ENCODE measurements at regions not wholly inside any gene's neighbourhood (a gene's known extent, or its start where the extent isn't known, plus 50 kb on each side); places are given as distances from the start of the nearest gene placed in this dataset.

DNA sequence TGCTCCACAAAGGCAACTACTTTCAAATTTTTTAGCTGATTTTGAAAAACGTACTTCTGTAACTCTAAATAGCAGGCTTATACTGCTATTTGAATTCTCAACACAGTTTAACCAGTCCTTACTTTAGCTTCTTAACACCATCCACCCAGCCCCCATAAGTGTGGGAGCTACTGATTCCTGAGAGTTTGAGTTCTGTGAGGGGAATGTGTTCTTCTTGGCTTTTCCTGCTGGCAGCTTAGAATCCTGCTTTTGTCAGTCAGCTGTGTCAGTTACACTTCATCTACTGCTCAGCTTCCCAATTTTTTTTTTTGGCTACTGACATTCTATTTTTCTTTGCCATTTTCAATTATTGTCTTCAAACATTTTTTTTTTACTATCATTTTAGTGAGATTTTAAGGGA lies 440.4 kb downstream of the INSC start:
- H3K4me3 ChIP-seq (ENCODE audit: low read depth, low read length, poor library complexity, severe bottlenecking), result no peak overlapping the region
- H3K36me3 ChIP-seq (ENCODE audit: insufficient read depth, low read length, poor library complexity, severe bottlenecking), result no peaks in the 10 kb centered on the region
- DNase-seq (ENCODE audit: low spot score), result no peak
- CTCF ChIA-PET, result no interaction called here
- intact Hi-C loops (cut with micrococcal nuclease; ENCODE audit: unreplicated experiment), result no loop called here
- H3K27ac ChIP-seq (ENCODE audit: low read depth, low read length, poor library complexity, severe bottlenecking), result no peak overlapping the region
- no peaks in the 10 kb centered on the region for H3K9me3 ChIP-seq (ENCODE audit: low read depth, low read length, poor library complexity, severe bottlenecking)
- no TSS peak for BruUV-seq (replicated peaks)
- no peak for TF ChIP-seq EZH2 (IDR thresholded peaks at IDR 0.05; ENCODE audit: borderline replicate concordance, low read depth, low read length, poor library complexity, severe bottlenecking)
- TF ChIP-seq, protein P1, sequence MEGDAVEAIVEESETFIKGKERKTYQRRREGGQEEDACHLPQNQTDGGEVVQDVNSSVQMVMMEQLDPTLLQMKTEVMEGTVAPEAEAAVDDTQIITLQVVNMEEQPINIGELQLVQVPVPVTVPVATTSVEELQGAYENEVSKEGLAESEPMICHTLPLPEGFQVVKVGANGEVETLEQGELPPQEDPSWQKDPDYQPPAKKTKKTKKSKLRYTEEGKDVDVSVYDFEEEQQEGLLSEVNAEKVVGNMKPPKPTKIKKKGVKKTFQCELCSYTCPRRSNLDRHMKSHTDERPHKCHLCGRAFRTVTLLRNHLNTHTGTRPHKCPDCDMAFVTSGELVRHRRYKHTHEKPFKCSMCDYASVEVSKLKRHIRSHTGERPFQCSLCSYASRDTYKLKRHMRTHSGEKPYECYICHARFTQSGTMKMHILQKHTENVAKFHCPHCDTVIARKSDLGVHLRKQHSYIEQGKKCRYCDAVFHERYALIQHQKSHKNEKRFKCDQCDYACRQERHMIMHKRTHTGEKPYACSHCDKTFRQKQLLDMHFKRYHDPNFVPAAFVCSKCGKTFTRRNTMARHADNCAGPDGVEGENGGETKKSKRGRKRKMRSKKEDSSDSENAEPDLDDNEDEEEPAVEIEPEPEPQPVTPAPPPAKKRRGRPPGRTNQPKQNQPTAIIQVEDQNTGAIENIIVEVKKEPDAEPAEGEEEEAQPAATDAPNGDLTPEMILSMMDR (conservative IDR thresholded peaks at IDR 0.05; ENCODE audit: low read depth, low read length), result no peak
- H3K4me1 ChIP-seq (ENCODE audit: insufficient read depth, low read length, poor library complexity, severe bottlenecking), result no peaks in the 10 kb centered on the region
- H3K27me3 ChIP-seq (replicated peaks; ENCODE audit: insufficient read depth, low read depth, low read length, poor library complexity), result peaks cover 3% of the 10 kb centered on the region
- POLR2A ChIA-PET (ENCODE audit: low non-redundant PET), result no interaction called here

DNA sequence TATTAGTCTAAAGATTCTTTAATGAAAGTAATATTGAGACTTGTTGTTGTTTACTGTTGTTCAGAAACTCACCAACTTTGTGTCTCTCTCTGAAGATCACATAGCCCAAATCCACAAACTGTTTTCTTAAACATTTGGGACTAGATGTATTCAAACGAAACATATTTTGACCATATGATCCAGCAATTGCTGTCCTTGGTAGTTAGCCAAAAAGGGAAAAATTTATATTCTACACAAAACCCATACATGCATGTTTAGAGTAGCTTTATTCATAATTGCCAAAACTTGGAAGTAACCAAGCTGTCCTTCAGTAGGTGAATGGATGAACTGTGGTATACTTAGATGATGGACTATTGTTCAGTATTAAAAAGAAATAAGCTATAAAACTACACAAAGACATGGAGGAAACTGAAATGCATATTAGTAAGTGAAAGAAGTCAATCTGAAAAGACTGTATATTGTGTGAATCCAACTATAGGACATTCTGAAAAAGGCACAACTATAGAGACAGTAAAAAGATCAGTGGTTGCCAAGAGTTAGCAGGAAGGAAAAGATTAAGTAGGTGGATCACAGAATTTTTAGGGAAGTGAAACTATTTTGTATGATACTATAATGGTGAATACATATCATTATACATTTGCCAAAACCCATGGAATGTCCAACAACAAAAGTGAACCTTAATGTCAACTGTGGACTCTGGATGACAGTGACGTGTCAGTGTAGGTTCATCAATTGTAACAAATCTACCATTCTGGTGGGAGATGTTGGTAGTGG lies 442.9 kb downstream of the INSC start:
- ChIA-PET CTCF (no interaction called here), POLR2A (ENCODE audit: low non-redundant PET) (interaction anchor here (0.6 to 0.7 kb wide), 2 partner anchors 21 to 195 kb away, joined by 3 to 5 read pairs; no protein-coding TSS in a partner anchor)
- intact Hi-C loops (cut with micrococcal nuclease; ENCODE audit: unreplicated experiment), result no loop called here
- BruUV-seq (replicated peaks), result no TSS peak
- DNase-seq (ENCODE audit: low spot score), result no peak
- H3K9me3 ChIP-seq (ENCODE audit: low read depth, low read length, poor library complexity, severe bottlenecking), result no peaks in the 10 kb centered on the region
- no peak overlapping the region for H3K4me3 ChIP-seq (ENCODE audit: low read depth, low read length, poor library complexity, severe bottlenecking)
- H3K4me1 ChIP-seq (ENCODE audit: insufficient read depth, low read length, poor library complexity, severe bottlenecking), result no peaks in the 10 kb centered on the region
- H3K27ac ChIP-seq (ENCODE audit: low read depth, low read length, poor library complexity, severe bottlenecking), result no peak overlapping the region
- H3K27me3 ChIP-seq (replicated peaks; ENCODE audit: insufficient read depth, low read depth, low read length, poor library complexity), result peaks cover 3% of the 10 kb centered on the region
- TF ChIP-seq, protein P1 (conservative IDR thresholded peaks at IDR 0.05; ENCODE audit: low read depth, low read length), result no peak
- TF ChIP-seq EZH2 (IDR thresholded peaks at IDR 0.05; ENCODE audit: borderline replicate concordance, low read depth, low read length, poor library complexity, severe bottlenecking), result no peak
- no peaks in the 10 kb centered on the region for H3K36me3 ChIP-seq (ENCODE audit: insufficient read depth, low read length, poor library complexity, severe bottlenecking)

DNA sequence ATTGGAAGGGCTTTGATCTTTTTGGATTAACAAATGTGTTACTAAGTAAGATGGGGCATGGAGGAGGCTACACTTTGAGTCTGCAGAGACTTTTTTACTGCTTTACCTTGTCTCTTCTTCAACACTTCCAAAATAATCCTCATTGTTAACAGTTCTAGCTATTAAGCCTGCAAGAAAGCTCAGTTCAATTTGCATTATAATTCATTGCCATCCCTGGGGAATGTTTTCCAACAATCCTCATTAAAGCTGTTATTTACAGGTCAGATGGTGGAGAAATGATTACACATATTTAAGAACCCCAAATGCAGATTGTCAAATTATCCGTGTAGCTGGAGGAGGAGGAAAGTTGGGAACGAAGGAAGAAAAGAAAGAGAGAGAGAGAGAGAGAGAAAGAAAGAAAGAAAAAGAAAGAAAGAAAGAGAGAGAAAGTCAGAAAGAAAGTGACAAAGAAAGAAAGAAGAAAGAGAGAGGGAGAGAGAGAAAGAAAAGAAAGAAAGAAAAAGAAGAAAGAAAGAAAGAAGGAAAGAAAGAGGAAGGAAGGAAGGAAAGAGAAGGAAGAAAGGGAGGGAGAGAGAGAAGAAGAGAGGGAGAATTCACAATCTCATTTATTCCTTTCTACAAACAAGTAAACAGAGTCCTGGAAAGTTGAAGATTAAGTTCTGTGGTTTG lies 443.9 kb downstream of the INSC start:
- intact Hi-C loops (cut with micrococcal nuclease; ENCODE audit: unreplicated experiment), result no loop called here
- ChIA-PET CTCF (no interaction called here), POLR2A (ENCODE audit: low non-redundant PET) (interaction anchor here (0.6 to 0.7 kb wide), 2 partner anchors 22 to 196 kb away, joined by 3 to 5 read pairs; no protein-coding TSS in a partner anchor)
- H3K27me3 ChIP-seq (replicated peaks; ENCODE audit: insufficient read depth, low read depth, low read length, poor library complexity), result peaks cover 3% of the 10 kb centered on the region
- TF ChIP-seq, protein P1 (conservative IDR thresholded peaks at IDR 0.05; ENCODE audit: low read depth, low read length), result no peak
- no peak for TF ChIP-seq EZH2 (IDR thresholded peaks at IDR 0.05; ENCODE audit: borderline replicate concordance, low read depth, low read length, poor library complexity, severe bottlenecking)
- no peaks in the 10 kb centered on the region for H3K9me3 ChIP-seq (ENCODE audit: low read depth, low read length, poor library complexity, severe bottlenecking)
- no peaks in the 10 kb centered on the region for H3K36me3 ChIP-seq (ENCODE audit: insufficient read depth, low read length, poor library complexity, severe bottlenecking)
- H3K4me3 ChIP-seq (ENCODE audit: low read depth, low read length, poor library complexity, severe bottlenecking), result no peak overlapping the region
- H3K27ac ChIP-seq (ENCODE audit: low read depth, low read length, poor library complexity, severe bottlenecking), result no peak overlapping the region
- H3K4me1 ChIP-seq (ENCODE audit: insufficient read depth, low read length, poor library complexity, severe bottlenecking), result no peaks in the 10 kb centered on the region
- BruUV-seq (replicated peaks), result no TSS peak
- no peak for DNase-seq (ENCODE audit: low spot score)
